ENCODE measurements at regions not wholly inside any gene's neighbourhood (a gene's known extent, or its start where the extent isn't known, plus 50 kb on each side); places are given as distances from the start of the nearest gene placed in this dataset.

DNA sequence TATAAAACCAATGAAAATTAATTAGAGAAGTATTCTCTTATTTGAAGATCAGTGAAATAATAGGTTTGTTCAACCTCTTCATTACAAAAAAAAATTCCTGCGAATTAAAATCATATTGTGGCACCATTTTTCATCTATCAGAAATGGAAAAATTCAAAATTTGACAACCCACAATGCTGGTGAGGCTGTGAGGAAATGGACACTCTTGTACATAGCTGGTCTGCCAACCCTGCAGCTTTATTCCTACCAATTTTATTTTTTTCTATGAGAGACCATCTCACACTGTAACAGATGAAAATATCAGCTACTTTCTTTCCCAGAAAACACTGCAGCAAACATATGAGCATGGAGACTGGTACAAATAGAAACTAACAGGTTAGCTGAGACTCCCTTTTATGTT lies 208.8 kb upstream of the SEMA3E start:
- TF ChIP-seq, protein P1, sequence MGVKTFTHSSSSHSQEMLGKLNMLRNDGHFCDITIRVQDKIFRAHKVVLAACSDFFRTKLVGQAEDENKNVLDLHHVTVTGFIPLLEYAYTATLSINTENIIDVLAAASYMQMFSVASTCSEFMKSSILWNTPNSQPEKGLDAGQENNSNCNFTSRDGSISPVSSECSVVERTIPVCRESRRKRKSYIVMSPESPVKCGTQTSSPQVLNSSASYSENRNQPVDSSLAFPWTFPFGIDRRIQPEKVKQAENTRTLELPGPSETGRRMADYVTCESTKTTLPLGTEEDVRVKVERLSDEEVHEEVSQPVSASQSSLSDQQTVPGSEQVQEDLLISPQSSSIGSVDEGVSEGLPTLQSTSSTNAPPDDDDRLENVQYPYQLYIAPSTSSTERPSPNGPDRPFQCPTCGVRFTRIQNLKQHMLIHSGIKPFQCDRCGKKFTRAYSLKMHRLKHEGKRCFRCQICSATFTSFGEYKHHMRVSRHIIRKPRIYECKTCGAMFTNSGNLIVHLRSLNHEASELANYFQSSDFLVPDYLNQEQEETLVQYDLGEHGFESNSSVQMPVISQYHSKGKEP (tag by site-specific recombination; IDR thresholded peaks at IDR 0.05) = no peak
- TF ChIP-seq KLF10 (tag by site-specific recombination; IDR thresholded peaks at IDR 0.05) = no peak
- TF ChIP-seq, protein P2, sequence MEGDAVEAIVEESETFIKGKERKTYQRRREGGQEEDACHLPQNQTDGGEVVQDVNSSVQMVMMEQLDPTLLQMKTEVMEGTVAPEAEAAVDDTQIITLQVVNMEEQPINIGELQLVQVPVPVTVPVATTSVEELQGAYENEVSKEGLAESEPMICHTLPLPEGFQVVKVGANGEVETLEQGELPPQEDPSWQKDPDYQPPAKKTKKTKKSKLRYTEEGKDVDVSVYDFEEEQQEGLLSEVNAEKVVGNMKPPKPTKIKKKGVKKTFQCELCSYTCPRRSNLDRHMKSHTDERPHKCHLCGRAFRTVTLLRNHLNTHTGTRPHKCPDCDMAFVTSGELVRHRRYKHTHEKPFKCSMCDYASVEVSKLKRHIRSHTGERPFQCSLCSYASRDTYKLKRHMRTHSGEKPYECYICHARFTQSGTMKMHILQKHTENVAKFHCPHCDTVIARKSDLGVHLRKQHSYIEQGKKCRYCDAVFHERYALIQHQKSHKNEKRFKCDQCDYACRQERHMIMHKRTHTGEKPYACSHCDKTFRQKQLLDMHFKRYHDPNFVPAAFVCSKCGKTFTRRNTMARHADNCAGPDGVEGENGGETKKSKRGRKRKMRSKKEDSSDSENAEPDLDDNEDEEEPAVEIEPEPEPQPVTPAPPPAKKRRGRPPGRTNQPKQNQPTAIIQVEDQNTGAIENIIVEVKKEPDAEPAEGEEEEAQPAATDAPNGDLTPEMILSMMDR (tag by site-specific recombination; IDR thresholded peaks at IDR 0.05) = no peak

Data from HEK293 (cell line).